H9 (cell line): ENCODE measurements at regions not wholly inside any gene's neighbourhood (a gene's known extent, or its start where the extent isn't known, plus 50 kb on each side); places are given as distances from the start of the nearest gene placed in this dataset.
A peak's percentile ranks its signal among the peaks of the same experiment; 100 is the strongest.
"Not testable (repeated sequence)": the region's sequence is repeated elsewhere in the genome, so short reads cannot be mapped to it uniquely, and the experiment has no call there.

ENCODE experiments used
- DNase-seq: peaks from one replicate; pipeline ENCODE4 v3.0.0-alpha.2; 2017
- H2AFZ ChIP-seq: one replicate; pipeline ENCODE4 v1.6.1; 2013; ENCODE audit warnings: mild to moderate bottlenecking, low read length, control low read depth, moderate library complexity
- H2AK5ac ChIP-seq: 2 replicates; pipeline ENCODE4 v1.6.1; 2013; ENCODE audit warnings: low read length, control low read depth, mixed read lengths; ENCODE audit not compliant: insufficient read length
- H2BK120ac ChIP-seq: one replicate; pipeline ENCODE4 v1.6.1; 2013; ENCODE audit warnings: low read depth, mild to moderate bottlenecking, low read length, control low read depth, inconsistent platforms; ENCODE audit not compliant: poor library complexity, severe bottlenecking
- H2BK12ac ChIP-seq: 2 replicates; pipeline ENCODE4 v1.6.1; 2013; ENCODE audit warnings: low read length, control low read depth, mixed read lengths, low read depth; ENCODE audit not compliant: insufficient read length
- H2BK15ac ChIP-seq: 2 replicates; pipeline ENCODE4 v1.6.1; 2013; ENCODE audit warnings: low read depth, low read length, control low read depth
- H2BK20ac ChIP-seq: one replicate; pipeline ENCODE4 v1.6.1; 2013; ENCODE audit warnings: low read depth, mild to moderate bottlenecking, low read length, control low read depth, inconsistent platforms; ENCODE audit not compliant: poor library complexity, severe bottlenecking
- H2BK5ac ChIP-seq: 2 replicates; pipeline ENCODE4 v1.6.1; 2013; ENCODE audit warnings: low read length, control low read depth, mixed read lengths; ENCODE audit not compliant: insufficient read length
- H3K14ac ChIP-seq: 2 replicates; pipeline ENCODE4 v1.6.1; 2013; ENCODE audit warnings: low read length, control low read depth; ENCODE audit not compliant: insufficient read depth
- H3K18ac ChIP-seq: 2 replicates; pipeline ENCODE4 v1.6.1; 2013; ENCODE audit warnings: low read depth, mild to moderate bottlenecking, mixed read lengths, low read length, control low read depth; ENCODE audit not compliant: insufficient read length
- H3K23ac ChIP-seq: 2 replicates; pipeline ENCODE4 v1.6.1; 2013; ENCODE audit warnings: low read length, control low read depth, mixed read lengths, low read depth; ENCODE audit not compliant: insufficient read length
- H3K23me2 ChIP-seq: 2 replicates; pipeline ENCODE4 v1.6.1; 2013; ENCODE audit warnings: low read depth, mild to moderate bottlenecking, mixed read lengths, low read length, control low read depth; ENCODE audit not compliant: insufficient read length, poor library complexity, severe bottlenecking
- H3K27ac ChIP-seq: 2 replicates; pipeline ENCODE4 v1.5.1; 2013; ENCODE audit warnings: low read length, control low read depth, mixed read lengths, low read depth; ENCODE audit not compliant: insufficient read length
- H3K27me3 ChIP-seq: 2 replicates; pipeline ENCODE4 v1.6.1; 2013; ENCODE audit warnings: low read length, control low read depth, inconsistent platforms; ENCODE audit not compliant: insufficient read depth
- H3K4ac ChIP-seq: 2 replicates; pipeline ENCODE4 v1.6.1; 2013; ENCODE audit warnings: low read depth, mild to moderate bottlenecking, control low read depth, inconsistent platforms, low read length, moderate library complexity
- H3K4me1 ChIP-seq: 2 replicates; pipeline ENCODE4 v1.6.1; 2013; ENCODE audit warnings: low read length, control low read depth, inconsistent platforms; ENCODE audit not compliant: insufficient read depth
- H3K4me2 ChIP-seq: 2 replicates; pipeline ENCODE4 v1.6.1; 2013; ENCODE audit warnings: low read length, control low read depth, mixed read lengths; ENCODE audit not compliant: insufficient read length, insufficient read depth
- H3K56ac ChIP-seq: 2 replicates; pipeline ENCODE4 v1.6.1; 2013; ENCODE audit warnings: low read depth, mild to moderate bottlenecking, mixed read lengths, low read length, control low read depth; ENCODE audit not compliant: insufficient read length
- H3K79me1 ChIP-seq: 2 replicates; pipeline ENCODE4 v1.6.1; 2013; ENCODE audit warnings: low read depth, mild to moderate bottlenecking, moderate library complexity, low read length, control low read depth, inconsistent platforms; ENCODE audit not compliant: insufficient read depth, poor library complexity, severe bottlenecking
- H3K79me2 ChIP-seq: 2 replicates; pipeline ENCODE4 v1.6.1; 2013; ENCODE audit warnings: low read length, control low read depth, inconsistent platforms; ENCODE audit not compliant: insufficient read depth
- H3K9ac ChIP-seq: 2 replicates; pipeline ENCODE4 v1.6.1; 2013; ENCODE audit warnings: low read length, control low read depth, mixed read lengths; ENCODE audit not compliant: insufficient read length; ENCODE audit errors: extremely low read depth
- H3K9me3 ChIP-seq: one replicate; pipeline ENCODE4 v1.6.1; 2013; ENCODE audit warnings: low read depth, low read length, inconsistent platforms; ENCODE audit not compliant: control insufficient read depth
- H3T11ph ChIP-seq: one replicate; pipeline ENCODE4 v1.6.1; 2013; ENCODE audit warnings: mild to moderate bottlenecking, low read length, control low read depth, inconsistent platforms
- H4K20me1 ChIP-seq: one replicate; pipeline ENCODE4 v1.6.1; 2013; ENCODE audit not compliant: control insufficient read depth, insufficient read length, insufficient read depth
- H4K5ac ChIP-seq: 2 replicates; pipeline ENCODE4 v1.6.1; 2013; ENCODE audit warnings: low read depth, mild to moderate bottlenecking, mixed read lengths, low read length, control low read depth; ENCODE audit not compliant: insufficient read length
- H4K8ac ChIP-seq: replicated peaks from 2 replicates; pipeline ENCODE4 v1.6.1; 2013; ENCODE audit warnings: low read length, control low read depth, mixed read lengths, low read depth; ENCODE audit not compliant: insufficient read length
- H4K91ac ChIP-seq: 2 replicates; pipeline ENCODE4 v1.6.1; 2013; ENCODE audit warnings: low read depth, mild to moderate bottlenecking, moderate library complexity, mixed read lengths, low read length, control low read depth; ENCODE audit not compliant: insufficient read length
- H3K27ac Mint-ChIP-seq, 3 experiments: 2 replicates in 2 of 3; 3 replicates in 1 of 3; pipeline ENCODE4 v1.8.0; 2020 to 2021; ENCODE audit warnings: mixed read lengths in 3 of 3, mild to moderate bottlenecking in 1 of 3, moderate library complexity in 1 of 3
- H3K27me3 Mint-ChIP-seq: 2 replicates; pipeline ENCODE4 v1.8.0; 2021; ENCODE audit warnings: low read depth, mild to moderate bottlenecking, moderate library complexity, mixed read lengths
- H3K36me3 Mint-ChIP-seq, 3 experiments: 2 replicates in 2 of 3; 3 replicates in 1 of 3; pipeline ENCODE4 v1.8.0; 2020 to 2021; ENCODE audit warnings: low read depth in 3 of 3, mixed read lengths in 3 of 3; ENCODE audit not compliant: insufficient read depth in 1 of 3
- H3K4me1 Mint-ChIP-seq, 2 experiments: 2 replicates each; pipeline ENCODE4 v1.8.0; 2020; ENCODE audit warnings: mixed read lengths in 2 of 2
- H3K4me3 Mint-ChIP-seq, 2 experiments: 2 replicates in 1 of 2; 3 replicates in 1 of 2; pipeline ENCODE4 v1.8.0; 2020 to 2021; ENCODE audit warnings: mild to moderate bottlenecking in 2 of 2, mixed read lengths in 2 of 2, moderate library complexity in 1 of 2
- H3K9me3 Mint-ChIP-seq, 2 experiments: 2 replicates in 1 of 2; 3 replicates in 1 of 2; pipeline ENCODE4 v1.8.0; 2020; ENCODE audit warnings: mild to moderate bottlenecking in 2 of 2, mixed read lengths in 2 of 2, moderate library complexity in 1 of 2
- CTCF ChIP-seq: fragments of 200-600 bp; sonication (generic); conservative IDR thresholded peaks from 3 replicates; pipeline ENCODE4 v1.8.0; 2021; ENCODE audit warnings: antibody characterized with exemption, mild to moderate bottlenecking
- WGBS: extraction: QIAGEN DNeasy Blood & Tissue Kit; methylation state at CpG from one replicate; pipeline ENCODE4 v1.1.7; 2013; ENCODE audit warnings: missing lambda C conversion rate, low lambda C conversion rate, mixed read lengths; ENCODE audit not compliant: insufficient read length; ENCODE audit errors: extremely low coverage; 5-methylcytosine and 5-hydroxymethylcytosine counted together

- H4K91ac ChIP-seq, result no peak overlapping the region
- no peak overlapping the region for H4K5ac ChIP-seq
- H3K4me1 ChIP-seq, result no peaks in the 10 kb centered on the region
- no peak overlapping the region for H2AK5ac ChIP-seq
- H3K14ac ChIP-seq, result no peak overlapping the region
- H2BK12ac ChIP-seq, result no peak overlapping the region
- H2AFZ ChIP-seq, result no peak overlapping the region
- peaks cover 7 to 8% of the 10 kb centered on the region in 2 experiments for H3K4me1 Mint-ChIP-seq
- no peak overlapping the region for H3K56ac ChIP-seq
- no peak overlapping the region for H3K4ac ChIP-seq
- H3K27ac ChIP-seq, result no peak overlapping the region
- H3K27ac Mint-ChIP-seq, result peak overlapping the region in 1 of 3 experiments; percentile 25; a peak in 1 of 7 replicates
- no peaks in the 10 kb centered on the region for H3K79me1 ChIP-seq
- H2BK5ac ChIP-seq, result no peak overlapping the region
- H3K4me2 ChIP-seq, result no peak overlapping the region
- H3K36me3 Mint-ChIP-seq, result peaks cover 0 to 7% (median 0%) of the 10 kb centered on the region in 3 experiments; a peak in 2 of 7 replicates
- H2BK20ac ChIP-seq, result no peak overlapping the region
- H3K9me3 ChIP-seq, result no peaks in the 10 kb centered on the region
- H3K23me2 ChIP-seq, result no peaks in the 10 kb centered on the region
- TF ChIP-seq CTCF, result no peak
- DNase-seq, result peak; percentile 12
- peaks cover 4 to 6% of the 10 kb centered on the region in 2 experiments; a peak in 2 of 5 replicates for H3K9me3 Mint-ChIP-seq
- no peak overlapping the region for H3K9ac ChIP-seq
- H3K23ac ChIP-seq, result no peak overlapping the region
- no peak overlapping the region for H2BK15ac ChIP-seq
- H4K20me1 ChIP-seq, result no peaks in the 10 kb centered on the region
- no peak overlapping the region for H4K8ac ChIP-seq
- peaks cover 4% of the 10 kb centered on the region; the same call in 1 of the 2 replicates for H3K27me3 Mint-ChIP-seq
- no CpG with 5 or more reads among the region's 10 CpGs for WGBS
- 0 out of 5 replicates have a peak overlapping the region, but pooled peaks of 1 of the 2 experiments have one; percentile 1 for H3K4me3 Mint-ChIP-seq
- H3T11ph ChIP-seq, result no peak overlapping the region
- H3K27me3 ChIP-seq, result no peaks in the 10 kb centered on the region
- H3K18ac ChIP-seq, result no peak overlapping the region
- no peak overlapping the region for H2BK120ac ChIP-seq
- no peaks in the 10 kb centered on the region for H3K79me2 ChIP-seq
These were observed 74.9 kb downstream of the CRLF2 start for GRCh38 chrX:1137531-1137930.

GRCh38 chrX:1136582-1136981, 75.9 kb downstream of the CRLF2 start:
- DNase-seq, H2AFZ ChIP-seq, H3K14ac ChIP-seq, H2BK120ac ChIP-seq, H3K27me3 ChIP-seq, H3K23me2 ChIP-seq, H2BK5ac ChIP-seq, H3K4me1 ChIP-seq, H3K9me3 ChIP-seq, H4K91ac ChIP-seq, H2BK20ac ChIP-seq, H3K18ac ChIP-seq, H4K8ac ChIP-seq, H3K79me2 ChIP-seq, H4K5ac ChIP-seq, H3K79me1 ChIP-seq, H3K27ac ChIP-seq, H2AK5ac ChIP-seq, H3K4me2 ChIP-seq, H3K9me3 Mint-ChIP-seq, H3K9ac ChIP-seq, H3K56ac ChIP-seq, H3K23ac ChIP-seq, H3T11ph ChIP-seq, H2BK12ac ChIP-seq, H4K20me1 ChIP-seq, H3K27me3 Mint-ChIP-seq, H3K4me3 Mint-ChIP-seq, H2BK15ac ChIP-seq, H3K4me1 Mint-ChIP-seq, H3K36me3 Mint-ChIP-seq, H3K4ac ChIP-seq: not testable (repeated sequence)
- peak overlapping the region in 1 of 3 experiments; percentile 79; a peak in 2 of 7 replicates for H3K27ac Mint-ChIP-seq
- no CpG with 5 or more reads among the region's 8 CpGs for WGBS
